K562 (cell line): ENCODE measurements at regions not wholly inside any gene's neighbourhood (a gene's known extent, or its start where the extent isn't known, plus 50 kb on each side); places are given as distances from the start of the nearest gene placed in this dataset.

Experiments
- BRCA1 ChIP-seq, 2 experiments: fragments of 450-650 bp in 1 of 2; sonication (generic) in 1 of 2; formaldehyde crosslinking in 1 of 2; IDR thresholded peaks; 2 replicates each; pipeline versions ENCODE4 v1.5.0 to v1.6.1; 2017 to 2020; ENCODE audit warnings: mild to moderate bottlenecking in 1 of 2, missing genetic modification reagents in 1 of 2
- DPF2 ChIP-seq: fragments of 450-650 bp; IDR thresholded peaks from 2 replicates; pipeline ENCODE4 v1.6.1; 2016
- EZH2 ChIP-seq: IDR thresholded peaks from 2 replicates; pipeline ENCODE4 v1.6.1; 2012; ENCODE audit warnings: low read depth, mild to moderate bottlenecking, inconsistent platforms, low read length, borderline replicate concordance
- JUNB ChIP-seq: fragments of 450-650 bp; formaldehyde crosslinking; conservative IDR thresholded peaks from 2 replicates; pipeline ENCODE4 v1.4.0; 2020; ENCODE audit warnings: mild to moderate bottlenecking
- MCM7 ChIP-seq, 2 experiments: fragments of 450-650 bp; IDR thresholded peaks; 2 replicates each; pipeline ENCODE4 v1.6.1; 2016 to 2018
- MTF1 ChIP-seq: fragments of 250-450 bp; sonication (Bioruptor Pico); IDR thresholded peaks from 2 replicates; pipeline ENCODE4 v1.9.0; 2021; ENCODE audit warnings: moderate library complexity, mild to moderate bottlenecking, inconsistent platforms, borderline replicate concordance
- POLR2A ChIP-seq: fragments of 450-650 bp; conservative IDR thresholded peaks from 2 replicates; pipeline ENCODE4 v1.6.1; 2016
- POLR2G ChIP-seq: fragments of 200-400 bp; formaldehyde crosslinking; IDR thresholded peaks from 2 replicates; pipeline ENCODE4 v1.6.1; 2017; ENCODE audit warnings: low read depth, mild to moderate bottlenecking, antibody characterized with exemption, low read length, moderate library complexity
- SETDB1 ChIP-seq: IDR thresholded peaks from one replicate; pipeline ENCODE4 v1.6.1; 2012; ENCODE audit warnings: low read length, control low read depth, inconsistent platforms
- SMAD3 ChIP-seq: fragments of 450-650 bp; formaldehyde crosslinking; conservative IDR thresholded peaks from 2 replicates; pipeline ENCODE4 v1.4.0; 2020; ENCODE audit warnings: mild to moderate bottlenecking
- SOX6 ChIP-seq: fragments of 450-650 bp; IDR thresholded peaks from 2 replicates; pipeline ENCODE4 v1.6.1; 2014; ENCODE audit warnings: mild to moderate bottlenecking
- ZNF274 ChIP-seq: IDR thresholded peaks from 2 replicates; pipeline ENCODE4 v1.6.1; 2011; ENCODE audit warnings: low read depth, mild to moderate bottlenecking, low read length, moderate library complexity, borderline replicate concordance
- TF ChIP-seq, protein P1 (sequence below), 2 experiments: fragments of 450-650 bp; formaldehyde crosslinking in 1 of 2; IDR thresholded peaks; 2 replicates each; pipeline versions ENCODE4 v1.4.0 to v1.6.1; 2014 to 2020; ENCODE audit warnings: mild to moderate bottlenecking in 2 of 2, borderline replicate concordance in 1 of 2, low read depth in 1 of 2

DNA sequence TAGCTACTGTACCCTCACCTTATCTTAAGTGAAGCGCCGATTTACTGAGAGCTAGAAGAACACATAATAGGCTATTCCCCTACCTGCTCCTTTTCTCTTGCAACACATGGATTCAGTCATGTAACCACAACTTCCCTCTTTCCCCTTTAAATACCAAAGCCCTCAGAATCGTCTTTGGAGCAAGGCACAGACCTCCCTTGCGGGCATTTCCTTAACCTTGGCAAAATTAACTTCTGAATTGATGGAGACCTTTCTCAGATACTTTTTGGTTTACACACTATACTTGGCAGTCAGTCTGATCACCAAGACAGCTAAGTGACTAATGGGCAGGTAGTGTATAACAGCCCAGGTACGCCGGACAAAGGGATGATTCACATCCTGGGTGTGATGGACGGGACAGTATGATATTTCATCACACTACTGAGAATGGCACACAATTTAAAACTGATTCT, 72.7 kb upstream of the SEC61G start:
- no peak for TF ChIP-seq SETDB1
- TF ChIP-seq SMAD3 (CRISPR knock-in tag) = no peak
- no peak for TF ChIP-seq POLR2G
- TF ChIP-seq, protein P1, sequence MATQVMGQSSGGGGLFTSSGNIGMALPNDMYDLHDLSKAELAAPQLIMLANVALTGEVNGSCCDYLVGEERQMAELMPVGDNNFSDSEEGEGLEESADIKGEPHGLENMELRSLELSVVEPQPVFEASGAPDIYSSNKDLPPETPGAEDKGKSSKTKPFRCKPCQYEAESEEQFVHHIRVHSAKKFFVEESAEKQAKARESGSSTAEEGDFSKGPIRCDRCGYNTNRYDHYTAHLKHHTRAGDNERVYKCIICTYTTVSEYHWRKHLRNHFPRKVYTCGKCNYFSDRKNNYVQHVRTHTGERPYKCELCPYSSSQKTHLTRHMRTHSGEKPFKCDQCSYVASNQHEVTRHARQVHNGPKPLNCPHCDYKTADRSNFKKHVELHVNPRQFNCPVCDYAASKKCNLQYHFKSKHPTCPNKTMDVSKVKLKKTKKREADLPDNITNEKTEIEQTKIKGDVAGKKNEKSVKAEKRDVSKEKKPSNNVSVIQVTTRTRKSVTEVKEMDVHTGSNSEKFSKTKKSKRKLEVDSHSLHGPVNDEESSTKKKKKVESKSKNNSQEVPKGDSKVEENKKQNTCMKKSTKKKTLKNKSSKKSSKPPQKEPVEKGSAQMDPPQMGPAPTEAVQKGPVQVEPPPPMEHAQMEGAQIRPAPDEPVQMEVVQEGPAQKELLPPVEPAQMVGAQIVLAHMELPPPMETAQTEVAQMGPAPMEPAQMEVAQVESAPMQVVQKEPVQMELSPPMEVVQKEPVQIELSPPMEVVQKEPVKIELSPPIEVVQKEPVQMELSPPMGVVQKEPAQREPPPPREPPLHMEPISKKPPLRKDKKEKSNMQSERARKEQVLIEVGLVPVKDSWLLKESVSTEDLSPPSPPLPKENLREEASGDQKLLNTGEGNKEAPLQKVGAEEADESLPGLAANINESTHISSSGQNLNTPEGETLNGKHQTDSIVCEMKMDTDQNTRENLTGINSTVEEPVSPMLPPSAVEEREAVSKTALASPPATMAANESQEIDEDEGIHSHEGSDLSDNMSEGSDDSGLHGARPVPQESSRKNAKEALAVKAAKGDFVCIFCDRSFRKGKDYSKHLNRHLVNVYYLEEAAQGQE (IDR thresholded peaks at IDR 0.05; ENCODE audit: borderline replicate concordance) = no peak
- TF ChIP-seq, protein P1 (CRISPR knock-in tag; IDR thresholded peaks at IDR 0.05; ENCODE audit: low read depth) = no peak
- TF ChIP-seq SOX6 = no peak
- no peak for TF ChIP-seq ZNF274
- no peak for TF ChIP-seq EZH2
- no peak for TF ChIP-seq DPF2
- no peak for TF ChIP-seq POLR2A
- no peak for TF ChIP-seq BRCA1 (IDR thresholded peaks at IDR 0.05)
- no peak for TF ChIP-seq BRCA1 (CRISPR knock-in tag; IDR thresholded peaks at IDR 0.05)
- no peak for TF ChIP-seq MCM7 (IDR thresholded peaks at IDR 0.05)
- TF ChIP-seq MTF1 = no peak
- TF ChIP-seq JUNB (CRISPR knock-in tag) = no peak
